Neural cell (in vitro differentiated cells): ENCODE measurements at regions not wholly inside any gene's neighbourhood (a gene's known extent, or its start where the extent isn't known, plus 50 kb on each side); places are given as distances from the start of the nearest gene placed in this dataset.

Experiments used
- CTCF ChIP-seq: fragments of 450-650 bp; IDR thresholded peaks from 2 replicates; pipeline ENCODE4 v1.5.1; 2014; ENCODE audit warnings: antibody characterized with exemption, mild to moderate bottlenecking, moderate library complexity; ENCODE audit not compliant: poor library complexity, severe bottlenecking
- EP300 ChIP-seq: fragments of 450-650 bp; conservative IDR thresholded peaks from 2 replicates; pipeline ENCODE4 v1.6.1; 2014; ENCODE audit warnings: antibody characterized with exemption, mild to moderate bottlenecking, moderate library complexity; ENCODE audit not compliant: poor library complexity, severe bottlenecking
- EZH2 ChIP-seq: fragments of 200-600, 300-800 bp; shearing (Covaris generic), sonication (generic); IDR thresholded peaks from 2 replicates; pipeline ENCODE4 v1.6.1; 2014; ENCODE audit warnings: antibody characterized with exemption, low read length, borderline replicate concordance, mild to moderate bottlenecking; ENCODE audit not compliant: insufficient read depth, poor library complexity, severe bottlenecking
- POLR2AphosphoS5 ChIP-seq: IDR thresholded peaks from 2 replicates; pipeline ENCODE4 v1.6.1; 2012
- RAD21 ChIP-seq: fragments of 450-650 bp; conservative IDR thresholded peaks from 2 replicates; pipeline ENCODE4 v1.6.1; 2014; ENCODE audit warnings: antibody characterized with exemption, mild to moderate bottlenecking, moderate library complexity
- REST ChIP-seq: IDR thresholded peaks from 2 replicates; pipeline ENCODE4 v1.6.1; 2012; ENCODE audit warnings: borderline replicate concordance
- TAF1 ChIP-seq: IDR thresholded peaks from 2 replicates; pipeline ENCODE4 v1.6.1; 2012; ENCODE audit warnings: low read depth

- no peak for TF ChIP-seq CTCF
- TF ChIP-seq POLR2AphosphoS5: no peak
- TF ChIP-seq EZH2: no peak
- no peak for TF ChIP-seq EP300
- TF ChIP-seq TAF1: no peak
- no peak for TF ChIP-seq RAD21
- TF ChIP-seq REST: no peak
Measured at GRCh38 chr6:71481801-71482200, 193.2 kb downstream of the OGFRL1 start.
